GM12891 (cell line): ENCODE measurements at regions not wholly inside any gene's neighbourhood (a gene's known extent, or its start where the extent isn't known, plus 50 kb on each side); places are given as distances from the start of the nearest gene placed in this dataset.

ENCODE experiments used
- DNase-seq: peaks from one replicate; pipeline ENCODE4 v3.0.0; 2011; ENCODE audit warnings: low spot score; ENCODE audit not compliant: insufficient read length
- FAIRE-seq: peaks from 2 replicates; lab custom pipeline; 2011; peaks lifted over from hg19 to GRCh38; lab: Jason Lieb, UNC
- PAX5 ChIP-seq: IDR thresholded peaks from 2 replicates; pipeline ENCODE4 v1.6.1; 2011; ENCODE audit warnings: low read length, moderate library complexity, mild to moderate bottlenecking; ENCODE audit not compliant: insufficient read depth, severe bottlenecking
- POLR2A ChIP-seq: IDR thresholded peaks from 2 replicates; pipeline ENCODE4 v1.6.1; 2011; ENCODE audit warnings: low read depth, low read length, control low read depth
- POLR2AphosphoS5 ChIP-seq: IDR thresholded peaks from 2 replicates; pipeline ENCODE4 v1.6.1; 2011; ENCODE audit warnings: low read depth, low read length, control low read depth
- POU2F2 ChIP-seq: IDR thresholded peaks from 2 replicates; pipeline ENCODE4 v1.6.1; 2011; ENCODE audit warnings: low read depth, mild to moderate bottlenecking, control low read depth, low read length, moderate library complexity
- SPI1 ChIP-seq: IDR thresholded peaks from 2 replicates; pipeline ENCODE4 v1.6.1; 2011; ENCODE audit warnings: low read depth, low read length, control low read depth
- TAF1 ChIP-seq: IDR thresholded peaks from 2 replicates; pipeline ENCODE4 v1.6.1; 2011; ENCODE audit warnings: low read depth, low read length, control low read depth

DNA sequence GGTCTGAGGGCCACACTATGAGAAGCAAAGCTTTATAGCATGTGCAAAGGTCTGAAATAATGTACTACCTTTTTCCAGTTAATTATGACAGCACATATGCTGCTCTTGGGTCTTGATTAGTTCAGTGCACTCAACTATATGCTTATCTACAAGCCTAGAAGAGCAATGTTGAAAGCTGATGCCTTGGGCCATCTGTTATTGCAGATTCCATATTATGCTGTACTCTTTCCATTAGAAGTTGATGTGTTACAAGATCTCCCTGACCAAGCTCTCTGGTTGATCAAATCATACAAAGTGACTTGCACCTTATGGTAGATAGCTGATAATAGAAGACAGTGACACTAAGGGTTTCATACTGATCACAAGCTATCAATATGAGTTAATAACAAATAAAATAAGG lies 327.3 kb downstream of the FRK start:
- FAIRE-seq (no peak), DNase-seq (no peak)
- TF ChIP-seq PAX5 (no peak), POLR2A (no peak), SPI1 (no peak), POU2F2 (no peak), TAF1 (no peak), POLR2AphosphoS5 (no peak)

DNA sequence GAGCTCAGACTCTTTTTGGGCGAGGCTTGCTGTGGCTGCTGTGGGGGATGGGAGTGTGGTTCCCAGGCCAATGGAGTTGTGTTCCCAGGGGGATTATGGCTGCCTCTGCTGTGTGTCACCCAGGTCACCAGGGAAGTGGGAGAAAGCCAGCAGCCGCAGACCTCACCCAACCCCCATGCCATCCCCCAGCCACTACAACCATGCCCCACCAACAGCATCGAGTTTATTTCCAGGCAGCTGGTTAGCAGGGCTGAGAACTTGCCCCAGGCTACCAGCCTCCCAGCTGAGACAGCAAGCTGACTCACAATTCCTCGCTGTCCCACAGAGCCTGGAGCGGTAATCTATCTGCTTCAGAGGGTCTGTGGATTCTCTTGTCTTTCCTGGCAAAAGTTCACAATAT lies 331.7 kb downstream of the FRK start:
- FAIRE-seq, result no peak
- TF ChIP-seq POLR2AphosphoS5, result no peak
- TF ChIP-seq TAF1, result no peak
- DNase-seq, result no peak

- TF ChIP-seq POU2F2 (no peak), PAX5 (no peak), POLR2A (no peak), POLR2AphosphoS5 (no peak), TAF1 (no peak), SPI1 (no peak)
- FAIRE-seq, result no peak
- no peak for DNase-seq
Measured at GRCh38 chr6:115728171-115728570, 332.5 kb downstream of the FRK start.

- no peak for FAIRE-seq
- DNase-seq, result no peak
- TF ChIP-seq SPI1, result no peak
- no peak for TF ChIP-seq POU2F2
- no peak for TF ChIP-seq PAX5
Measured at GRCh38 chr6:115721564-115721963, 339.1 kb downstream of the FRK start.

DNA sequence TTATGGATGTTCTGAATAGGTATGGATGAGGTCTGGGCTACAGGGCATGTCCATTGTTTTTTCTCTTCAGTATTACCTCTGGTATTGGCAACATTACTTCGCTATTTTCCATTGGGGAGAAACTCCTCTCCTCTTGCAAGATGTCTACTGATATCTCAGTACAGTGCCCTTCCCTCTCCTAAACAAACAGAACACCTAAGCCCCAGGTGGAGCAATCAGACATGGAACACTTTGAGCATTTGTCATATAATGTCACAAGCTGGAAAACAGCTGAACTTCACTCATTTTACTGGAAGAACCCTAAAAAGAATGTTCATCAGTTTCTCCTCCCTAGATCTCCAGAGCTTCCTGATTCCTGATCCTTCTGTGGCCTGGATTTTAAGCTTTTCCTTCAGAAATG lies 339.8 kb downstream of the FRK start:
- FAIRE-seq (no peak), DNase-seq (no peak)
- no peak for TF ChIP-seq PAX5
- TF ChIP-seq TAF1, result no peak
- no peak for TF ChIP-seq POLR2A
- TF ChIP-seq POU2F2, result no peak
- TF ChIP-seq SPI1, result no peak
- no peak for TF ChIP-seq POLR2AphosphoS5

DNA sequence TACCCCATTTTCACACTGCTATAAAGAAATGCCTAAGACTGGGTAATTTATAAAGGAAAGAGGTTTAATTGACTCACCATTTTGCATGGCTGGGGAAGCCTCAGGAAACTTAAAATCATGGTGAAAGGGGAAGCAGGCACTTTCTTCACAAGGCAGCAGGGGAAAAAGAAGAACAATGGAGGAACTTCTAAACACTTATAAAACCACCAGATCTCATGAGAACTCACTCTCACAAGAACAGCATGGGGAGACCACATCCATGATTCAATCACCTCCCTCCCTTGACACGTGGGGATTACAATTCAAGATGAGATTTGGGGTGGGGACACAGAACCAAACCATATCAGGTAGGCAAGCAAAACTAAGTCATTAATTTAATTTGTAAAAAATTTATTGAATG lies 343.2 kb downstream of the FRK start:
- DNase-seq, result no peak
- FAIRE-seq, result no peak
- TF ChIP-seq SPI1, result 0 out of 2 replicates have a peak, but pooled peaks have one; percentile 35
- no peak for TF ChIP-seq POU2F2

DNA sequence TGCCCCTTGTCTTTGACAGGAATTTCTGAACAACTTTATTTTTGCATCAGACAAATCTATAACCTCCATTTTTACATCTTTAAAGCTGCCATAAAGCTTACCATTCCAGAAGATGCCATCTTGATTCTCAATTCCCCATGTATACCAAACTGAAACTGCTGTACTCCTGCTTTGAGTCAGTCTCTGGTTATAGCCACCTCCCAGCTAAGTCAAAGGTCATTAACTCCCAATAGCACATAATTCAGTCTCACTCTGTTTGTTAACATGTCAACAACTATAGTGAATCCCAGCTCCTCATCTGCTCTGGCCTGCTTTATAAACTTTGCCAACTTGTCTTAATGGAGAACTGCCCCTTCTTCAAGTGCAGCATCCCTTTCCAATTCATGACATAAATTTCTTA lies 343.6 kb downstream of the FRK start:
- DNase-seq (no peak), FAIRE-seq (peak; percentile 64)
- TF ChIP-seq PAX5, result no peak
- peak; percentile 76 for TF ChIP-seq SPI1

DNA sequence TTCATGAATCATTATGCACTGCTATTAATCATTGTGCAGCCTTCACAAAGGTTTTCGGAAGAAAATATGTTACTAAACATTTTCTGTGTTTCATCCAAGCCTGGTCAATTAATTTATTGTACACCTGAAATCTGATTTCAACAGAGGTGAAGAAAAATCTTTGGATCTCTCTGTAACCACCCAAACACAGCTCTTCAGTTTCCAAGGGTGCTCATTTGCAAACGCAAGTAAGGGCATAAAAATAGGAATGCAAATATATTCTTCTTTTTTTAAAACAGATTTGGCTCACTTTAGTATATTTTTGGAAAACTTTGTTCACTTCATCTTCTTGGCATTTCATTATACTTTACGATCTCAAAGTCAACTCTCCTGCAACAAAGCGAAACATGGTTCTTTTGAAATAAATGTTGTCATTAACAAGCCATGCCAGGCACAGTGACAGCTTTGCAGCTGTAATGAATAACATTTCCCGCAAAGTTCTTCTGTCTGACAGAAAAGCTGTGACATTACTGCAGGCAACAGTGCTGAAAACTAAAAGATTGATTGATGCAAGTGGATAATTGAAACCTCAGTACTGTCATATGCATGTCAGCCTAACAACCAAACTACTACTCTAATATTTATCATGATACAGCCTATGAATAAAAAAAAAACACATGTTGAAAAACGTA lies 348.3 kb downstream of the FRK start:
- FAIRE-seq, result no peak

DNA sequence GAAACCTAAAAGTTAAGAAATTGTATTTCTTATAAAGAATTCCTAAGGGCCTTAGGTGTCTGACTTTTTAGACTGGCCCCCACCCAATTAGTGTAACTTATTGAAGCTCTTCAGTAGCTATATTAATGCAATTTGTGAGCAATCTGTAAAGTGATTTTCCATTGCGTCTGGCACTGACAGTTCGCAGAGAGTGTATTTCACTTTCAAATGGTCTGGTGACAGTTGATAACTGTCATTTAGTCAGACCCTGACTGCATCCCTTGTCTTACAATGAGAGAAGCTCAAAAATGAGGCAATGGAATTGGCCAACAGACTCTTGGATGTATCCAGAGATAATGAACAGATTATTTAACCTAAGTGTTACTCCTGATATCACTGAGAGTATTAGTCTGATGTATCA lies 351.8 kb downstream of the FRK start:
- FAIRE-seq (no peak), DNase-seq (no peak)
- no peak for TF ChIP-seq POLR2A
- no peak for TF ChIP-seq TAF1
- TF ChIP-seq PAX5, result no peak
- TF ChIP-seq SPI1, result no peak
- no peak for TF ChIP-seq POU2F2
- TF ChIP-seq POLR2AphosphoS5, result no peak

More for the DNA sequence above, 348.3 kb downstream of the FRK start:
- DNase-seq, result no peak
- TF ChIP-seq POLR2AphosphoS5 (no peak), POLR2A (no peak), SPI1 (no peak), POU2F2 (no peak), TAF1 (no peak), PAX5 (no peak)

GRCh38 chr6:115706981-115707380 lies 353.7 kb downstream of the FRK start:
- no peak for FAIRE-seq
- TF ChIP-seq TAF1, result no peak
- no peak for TF ChIP-seq POU2F2
- no peak for TF ChIP-seq PAX5
- no peak for TF ChIP-seq POLR2AphosphoS5
- TF ChIP-seq SPI1, result no peak
- no peak for TF ChIP-seq POLR2A
- DNase-seq, result no peak

DNA sequence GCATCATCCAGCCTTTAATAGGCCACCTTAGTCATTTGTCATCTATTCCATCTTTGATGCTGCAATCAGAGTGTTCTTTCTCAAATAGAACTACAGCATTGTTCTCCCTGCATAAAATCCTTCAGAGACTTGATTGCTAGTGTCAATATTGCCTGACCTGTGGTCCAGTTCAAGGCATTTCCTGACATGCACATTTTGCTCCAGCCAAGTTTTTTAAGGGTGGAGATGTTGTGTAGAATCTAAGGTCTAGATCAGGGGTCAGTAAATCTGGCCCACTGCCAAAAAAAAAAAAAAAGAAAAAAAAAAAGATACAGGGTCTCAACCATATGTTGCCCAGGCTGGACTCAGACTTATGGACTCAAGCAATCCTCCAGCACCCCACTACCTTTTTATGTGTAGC lies 354.4 kb downstream of the FRK start:
- FAIRE-seq (no peak), DNase-seq (no peak)
- TF ChIP-seq PAX5 (no peak), POLR2A (no peak), POLR2AphosphoS5 (no peak), TAF1 (no peak), POU2F2 (no peak), SPI1 (no peak)
